GM23338 (cell line): ENCODE measurements at regions not wholly inside any gene's neighbourhood (a gene's known extent, or its start where the extent isn't known, plus 50 kb on each side); places are given as distances from the start of the nearest gene placed in this dataset.

Experiments
- ATAC-seq: fragments of 200-7000 bp; cut with Tn5 transposase; 3 replicates; pipeline ENCODE4 v1.9.1; 2020
- DNase-seq: peaks from one replicate; pipeline ENCODE4 v3.0.0-alpha.2; 2015; ENCODE audit warnings: low spot score
- H2AFZ ChIP-seq: fragments of 200-600 bp; sonication (generic); 2 replicates; pipeline ENCODE4 v1.8.0; 2016; ENCODE audit warnings: antibody characterized with exemption, mild to moderate bottlenecking, moderate library complexity
- H3F3A ChIP-seq: fragments of 200-600 bp; sonication (generic); replicated peaks from 2 replicates; pipeline ENCODE4 v1.8.0; 2017; ENCODE audit warnings: antibody characterized with exemption, mixed run types, low read depth
- H3K27ac ChIP-seq: fragments of 200-600 bp; sonication (generic); 2 replicates; pipeline ENCODE4 v1.6.1; 2016; ENCODE audit warnings: low read depth
- H3K27me3 ChIP-seq: fragments of 200-600 bp; sonication (generic); 2 replicates; pipeline ENCODE4 v1.8.0; 2016; ENCODE audit warnings: mild to moderate bottlenecking, mixed run types, moderate library complexity; ENCODE audit not compliant: insufficient read depth
- H3K36me3 ChIP-seq: fragments of 200-600 bp; sonication (generic); 2 replicates; pipeline ENCODE4 v1.8.0; 2016; ENCODE audit warnings: mild to moderate bottlenecking; ENCODE audit not compliant: insufficient read depth
- H3K4me1 ChIP-seq: fragments of 200-600 bp; sonication (generic); 2 replicates; pipeline ENCODE4 v1.8.0; 2016; ENCODE audit warnings: mild to moderate bottlenecking, moderate library complexity; ENCODE audit not compliant: insufficient read depth
- H3K4me2 ChIP-seq: fragments of 200-600 bp; sonication (generic); 2 replicates; pipeline ENCODE4 v1.7.1; 2017; ENCODE audit warnings: mixed run types
- H3K4me3 ChIP-seq: fragments of 200-600 bp; sonication (generic); 2 replicates; pipeline ENCODE4 v1.6.1; 2016; ENCODE audit warnings: mixed run types
- H3K79me2 ChIP-seq: fragments of 200-600 bp; sonication (generic); replicated peaks from 2 replicates; pipeline ENCODE4 v1.8.0; 2017; ENCODE audit warnings: mild to moderate bottlenecking; ENCODE audit not compliant: insufficient read depth
- H3K9me2 ChIP-seq: fragments of 200-600 bp; sonication (generic); 2 replicates; pipeline ENCODE4 v1.8.0; 2017; ENCODE audit not compliant: insufficient read depth
- H4K20me1 ChIP-seq: fragments of 200-600 bp; sonication (generic); replicated peaks from 2 replicates; pipeline ENCODE4 v1.8.0; 2017; ENCODE audit warnings: mild to moderate bottlenecking; ENCODE audit not compliant: insufficient read depth
- H3K27ac Mint-ChIP-seq: 2 replicates; pipeline ENCODE4 v1.8.0; 2020; ENCODE audit warnings: inconsistent platforms, mild to moderate bottlenecking, moderate library complexity, mixed read lengths
- H3K27me3 Mint-ChIP-seq: 3 replicates; pipeline ENCODE4 v1.8.0; 2022; ENCODE audit warnings: low read depth, mild to moderate bottlenecking, moderate library complexity, mixed read lengths, inconsistent platforms; ENCODE audit not compliant: insufficient read depth, poor library complexity
- H3K36me3 Mint-ChIP-seq: 3 replicates; pipeline ENCODE4 v1.8.0; 2021; ENCODE audit warnings: low read depth, mild to moderate bottlenecking, inconsistent platforms, moderate library complexity, mixed read lengths
- H3K4me1 Mint-ChIP-seq: 3 replicates; pipeline ENCODE4 v1.8.0; 2020; ENCODE audit warnings: mild to moderate bottlenecking, inconsistent platforms, mixed read lengths
- H3K4me3 Mint-ChIP-seq: 3 replicates; pipeline ENCODE4 v1.8.0; 2021; ENCODE audit warnings: moderate library complexity, mild to moderate bottlenecking, inconsistent platforms, mixed read lengths
- H3K9me3 Mint-ChIP-seq: 3 replicates; pipeline ENCODE4 v1.8.0; 2020; ENCODE audit warnings: moderate library complexity, mild to moderate bottlenecking, inconsistent platforms, mixed read lengths
- CREB1 ChIP-seq: fragments of 250-450 bp; sonication (Bioruptor Pico); IDR thresholded peaks from 2 replicates; pipeline ENCODE4 v1.5.0; 2020; ENCODE audit warnings: low read depth, mild to moderate bottlenecking, moderate library complexity
- CTCF ChIP-seq, 2 experiments: fragments of 200-600 bp in 1 of 2; sonication (generic) in 1 of 2; conservative IDR thresholded peaks; 2 replicates each; pipeline versions ENCODE4 v1.5.1 to v1.6.1; 2016 to 2017; ENCODE audit warnings: antibody characterized with exemption in 2 of 2, low read depth in 2 of 2, mild to moderate bottlenecking in 2 of 2, moderate library complexity in 1 of 2
- EZH2 ChIP-seq: fragments of 200-600 bp; sonication (generic); IDR thresholded peaks from one replicate; pipeline ENCODE4 v1.8.0; 2017; ENCODE audit warnings: antibody characterized with exemption, mild to moderate bottlenecking, low read depth; ENCODE audit not compliant: unreplicated experiment
- JUNB ChIP-seq: IDR thresholded peaks from one replicate; pipeline ENCODE4 v1.6.1; 2016; ENCODE audit warnings: antibody characterized with exemption; ENCODE audit not compliant: unreplicated experiment
- STAT1 ChIP-seq: IDR thresholded peaks from one replicate; pipeline ENCODE4 v1.6.1; 2016; ENCODE audit warnings: antibody characterized with exemption; ENCODE audit not compliant: unreplicated experiment
- ZNF114 ChIP-seq: fragments of 250-450 bp; sonication (Bioruptor Pico); IDR thresholded peaks from 2 replicates; pipeline ENCODE4 v1.5.0; 2020; ENCODE audit warnings: mild to moderate bottlenecking, moderate library complexity
- ZNF331 ChIP-seq: fragments of 250-450 bp; sonication (Bioruptor Pico); IDR thresholded peaks from 2 replicates; pipeline ENCODE4 v1.5.0; 2020; ENCODE audit warnings: low read depth, mild to moderate bottlenecking, moderate library complexity
- ZNF462 ChIP-seq: fragments of 250-450 bp; sonication (Bioruptor Pico); IDR thresholded peaks from 2 replicates; pipeline ENCODE4 v1.5.0; 2020; ENCODE audit warnings: mild to moderate bottlenecking, moderate library complexity
- TF ChIP-seq, protein P1 (sequence below): IDR thresholded peaks from 2 replicates; pipeline ENCODE4 v1.6.1; 2016; ENCODE audit warnings: antibody characterized with exemption

DNA sequence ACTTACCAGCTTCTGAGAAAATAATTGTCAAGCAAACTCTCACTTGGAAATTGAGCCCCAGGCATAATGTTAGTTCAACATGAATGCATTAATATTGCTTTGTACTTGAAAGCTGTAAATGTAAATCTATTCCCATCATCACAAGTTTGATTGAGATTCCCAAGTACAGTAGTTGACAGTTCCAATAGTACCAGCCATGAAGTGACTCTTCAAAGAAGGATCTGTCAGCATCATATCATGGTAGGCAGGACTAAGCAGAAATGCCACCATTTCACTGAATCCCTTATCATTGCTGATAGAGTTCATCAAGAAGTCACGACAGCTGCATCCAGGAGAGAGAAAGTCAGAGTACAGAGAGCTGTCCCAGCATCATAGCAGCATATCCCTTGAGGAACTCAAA, 348.7 kb downstream of the OMA1 start:
- TF ChIP-seq CTCF (conservative IDR thresholded peaks at IDR 0.05; ENCODE audit: low read depth in 2 of 2) (no peak), STAT1 (no peak), ZNF331 (CRISPR knock-in tag) (no peak)
- Histone ChIP-seq H3K4me1 (no peaks in the 10 kb centered on the region), H3F3A (no peaks in the 10 kb centered on the region), H3K4me2 (no peak overlapping the region), H3K36me3 (no peaks in the 10 kb centered on the region), H3K79me2 (no peaks in the 10 kb centered on the region), H3K9me2 (no peaks in the 10 kb centered on the region), H3K4me3 (no peak overlapping the region), H3K27me3 (no peaks in the 10 kb centered on the region), H3K27ac (no peak overlapping the region), H2AFZ (no peak overlapping the region), H4K20me1 (no peaks in the 10 kb centered on the region)
- H3K9me3 Mint-ChIP-seq, result no peaks in the 10 kb centered on the region
- H3K27me3 Mint-ChIP-seq, result no peaks in the 10 kb centered on the region
- H3K4me1 Mint-ChIP-seq, result peaks cover 4% of the 10 kb centered on the region; the same call in 2 of the 3 replicates
- no peaks in the 10 kb centered on the region for H3K36me3 Mint-ChIP-seq
- H3K4me3 Mint-ChIP-seq, result no peak overlapping the region
- no peak for DNase-seq
- H3K27ac Mint-ChIP-seq, result no peak overlapping the region
- no peak for ATAC-seq

DNA sequence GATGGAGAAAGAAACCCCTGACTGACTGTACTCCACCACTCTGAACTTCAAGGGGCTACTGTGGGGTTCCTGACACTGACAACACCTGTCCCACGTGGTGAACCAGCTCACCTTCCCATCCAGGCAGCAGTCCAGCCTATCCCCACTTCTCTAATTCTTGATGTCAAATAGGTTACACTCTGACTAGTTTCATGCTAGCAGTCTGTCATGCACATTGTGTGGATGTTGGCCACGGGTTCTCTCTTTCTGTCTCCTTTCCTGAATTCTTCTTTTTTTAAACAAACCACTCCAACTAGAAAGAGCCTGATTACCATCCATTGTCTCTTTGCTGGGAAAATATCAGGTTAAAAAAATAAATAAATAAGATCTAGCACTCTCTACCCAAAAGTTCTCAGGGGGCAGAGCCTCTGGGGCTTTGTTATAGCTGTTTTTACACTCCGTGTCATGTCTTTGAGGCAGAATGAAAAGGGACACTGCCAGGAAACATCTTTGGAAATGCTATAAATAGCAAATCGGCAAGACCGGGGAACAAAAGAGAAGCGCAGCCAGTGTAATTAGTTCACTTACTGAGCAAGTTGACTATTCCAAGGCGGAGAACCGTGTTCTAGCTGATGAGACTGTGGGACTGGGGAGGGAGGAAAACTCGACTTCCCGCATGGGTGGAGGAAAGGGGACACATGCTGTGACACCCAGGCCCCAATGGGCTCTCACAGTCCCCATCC, 356.1 kb downstream of the OMA1 start:
- ATAC-seq, result no peak
- TF ChIP-seq STAT1 (no peak), ZNF331 (CRISPR knock-in tag) (no peak), CTCF (conservative IDR thresholded peaks at IDR 0.05; ENCODE audit: low read depth in 2 of 2) (no peak), ZNF114 (CRISPR knock-in tag) (no peak), CREB1 (CRISPR knock-in tag) (no peak), ZNF462 (CRISPR knock-in tag) (no peak), EZH2 (no peak), JUNB (no peak)
- TF ChIP-seq, protein P1, sequence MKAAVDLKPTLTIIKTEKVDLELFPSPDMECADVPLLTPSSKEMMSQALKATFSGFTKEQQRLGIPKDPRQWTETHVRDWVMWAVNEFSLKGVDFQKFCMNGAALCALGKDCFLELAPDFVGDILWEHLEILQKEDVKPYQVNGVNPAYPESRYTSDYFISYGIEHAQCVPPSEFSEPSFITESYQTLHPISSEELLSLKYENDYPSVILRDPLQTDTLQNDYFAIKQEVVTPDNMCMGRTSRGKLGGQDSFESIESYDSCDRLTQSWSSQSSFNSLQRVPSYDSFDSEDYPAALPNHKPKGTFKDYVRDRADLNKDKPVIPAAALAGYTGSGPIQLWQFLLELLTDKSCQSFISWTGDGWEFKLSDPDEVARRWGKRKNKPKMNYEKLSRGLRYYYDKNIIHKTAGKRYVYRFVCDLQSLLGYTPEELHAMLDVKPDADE, result no peak

More for the DNA sequence above, 356.1 kb downstream of the OMA1 start:
- Histone ChIP-seq H3K4me1 (no peaks in the 10 kb centered on the region), H3K79me2 (no peaks in the 10 kb centered on the region), H3K4me2 (no peak overlapping the region), H3K27ac (no peak overlapping the region), H4K20me1 (no peaks in the 10 kb centered on the region), H2AFZ (no peak overlapping the region), H3K27me3 (no peaks in the 10 kb centered on the region), H3F3A (no peaks in the 10 kb centered on the region), H3K36me3 (no peaks in the 10 kb centered on the region), H3K4me3 (no peak overlapping the region), H3K9me2 (no peaks in the 10 kb centered on the region)
- H3K27ac Mint-ChIP-seq, result no peak overlapping the region
- DNase-seq, result no peak
- H3K36me3 Mint-ChIP-seq, result no peaks in the 10 kb centered on the region
- no peak overlapping the region for H3K4me3 Mint-ChIP-seq
- H3K27me3 Mint-ChIP-seq, result peaks cover 3% of the 10 kb centered on the region
- H3K9me3 Mint-ChIP-seq, result no peaks in the 10 kb centered on the region
- H3K4me1 Mint-ChIP-seq, result peaks cover 4% of the 10 kb centered on the region; the same call in 1 of the 3 replicates
